DOHH2 (cell line): ENCODE measurements at regions not wholly inside any gene's neighbourhood (a gene's known extent, or its start where the extent isn't known, plus 50 kb on each side); places are given as distances from the start of the nearest gene placed in this dataset.

ENCODE experiments used
- CTCF ChIP-seq: fragments of 200-600 bp; sonication (generic); IDR thresholded peaks from one replicate; pipeline ENCODE4 v1.5.1; 2014; ENCODE audit warnings: antibody characterized with exemption, mild to moderate bottlenecking, low read depth, low read length; ENCODE audit not compliant: poor library complexity, severe bottlenecking
- EZH2phosphoT487 ChIP-seq: fragments of 200-600 bp; sonication (generic); IDR thresholded peaks from 2 replicates; pipeline ENCODE4 v1.6.1; 2017; ENCODE audit warnings: borderline replicate concordance, mild to moderate bottlenecking, antibody characterized with exemption, low read length, moderate library complexity, mixed read lengths

- TF ChIP-seq CTCF (no peak), EZH2phosphoT487 (no peak)
Observed at GRCh38 chr4:79757600-79757999, 315.4 kb downstream of the ANTXR2 start.
